Neural cell (in vitro differentiated cells): ENCODE measurements at regions not wholly inside any gene's neighbourhood (a gene's known extent, or its start where the extent isn't known, plus 50 kb on each side); places are given as distances from the start of the nearest gene placed in this dataset.

ENCODE experiments used
- CTCF ChIP-seq: fragments of 450-650 bp; IDR thresholded peaks from 2 replicates; pipeline ENCODE4 v1.5.1; 2014; ENCODE audit warnings: antibody characterized with exemption, mild to moderate bottlenecking, moderate library complexity; ENCODE audit not compliant: poor library complexity, severe bottlenecking
- EP300 ChIP-seq: fragments of 450-650 bp; conservative IDR thresholded peaks from 2 replicates; pipeline ENCODE4 v1.6.1; 2014; ENCODE audit warnings: antibody characterized with exemption, mild to moderate bottlenecking, moderate library complexity; ENCODE audit not compliant: poor library complexity, severe bottlenecking
- EZH2 ChIP-seq: fragments of 200-600, 300-800 bp; shearing (Covaris generic), sonication (generic); IDR thresholded peaks from 2 replicates; pipeline ENCODE4 v1.6.1; 2014; ENCODE audit warnings: antibody characterized with exemption, low read length, borderline replicate concordance, mild to moderate bottlenecking; ENCODE audit not compliant: insufficient read depth, poor library complexity, severe bottlenecking
- RAD21 ChIP-seq: fragments of 450-650 bp; conservative IDR thresholded peaks from 2 replicates; pipeline ENCODE4 v1.6.1; 2014; ENCODE audit warnings: antibody characterized with exemption, mild to moderate bottlenecking, moderate library complexity
- SMC3 ChIP-seq: fragments of 450-650 bp; conservative IDR thresholded peaks from 2 replicates; pipeline ENCODE4 v1.6.1; 2014; ENCODE audit warnings: antibody characterized with exemption, mild to moderate bottlenecking, moderate library complexity; ENCODE audit not compliant: poor library complexity
- TAF1 ChIP-seq: IDR thresholded peaks from 2 replicates; pipeline ENCODE4 v1.6.1; 2012; ENCODE audit warnings: low read depth

DNA sequence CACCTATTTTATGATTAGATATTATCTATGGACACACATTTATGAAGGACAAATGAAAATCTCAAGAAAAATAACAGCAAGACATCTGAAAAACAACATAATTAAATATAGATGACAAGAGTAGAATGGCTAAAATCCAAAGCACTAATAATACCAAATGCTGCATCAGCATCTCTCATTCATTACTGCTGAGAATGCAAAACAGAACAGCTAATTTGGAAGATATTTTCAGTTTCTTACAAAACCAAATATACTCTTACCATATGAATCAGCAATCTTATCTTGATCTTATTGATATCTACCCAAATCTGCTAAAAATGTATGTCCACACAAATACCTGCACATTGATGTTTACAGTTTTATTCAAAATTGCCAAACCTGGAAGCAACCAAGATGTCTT, 829.1 kb upstream of the MIR17HG start:
- TF ChIP-seq RAD21 (no peak), CTCF (no peak), EP300 (no peak), EZH2 (no peak), SMC3 (no peak), TAF1 (no peak)
